Posterior vena cava (tissue), 2 donors: ENCODE measurements at regions not wholly inside any gene's neighbourhood (a gene's known extent, or its start where the extent isn't known, plus 50 kb on each side); places are given as distances from the start of the nearest gene placed in this dataset.

ENCODE experiments used
- DNase-seq: peaks from one replicate; pipeline ENCODE4 v3.0.0-alpha.2; 2020; ENCODE audit warnings: low spot score
- intact Hi-C, 2 donors: fragments of 100-400 bp; cut with DNase I; formaldehyde crosslinking; loops; one replicate each; pipeline versions ENCODE4 v1.14.1 to v1.14.2; 2022 to 2023
- donor health status: DM: yes; HTN: yes; CAD: no.
- donor health status: DM: yes; HTN: yes; CAD: no.

DNA sequence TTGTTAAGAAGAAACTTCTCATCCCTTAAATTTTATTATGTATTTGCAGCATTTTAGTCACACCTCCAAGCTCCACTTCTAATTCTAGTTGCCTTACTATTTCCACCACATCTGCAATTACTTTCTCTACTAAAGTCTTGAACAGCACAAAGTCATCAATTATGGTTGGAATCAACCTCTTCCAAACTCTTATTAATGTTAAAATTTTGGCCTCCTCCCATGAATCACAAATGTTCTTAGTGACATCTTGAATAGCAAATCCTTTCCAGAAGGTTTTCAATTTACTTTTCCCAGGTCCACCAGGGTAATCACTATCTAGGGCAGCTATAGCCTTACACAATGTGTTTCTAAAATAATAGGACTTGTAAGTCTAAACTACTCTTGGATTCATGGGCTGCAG lies 126.3 kb upstream of the POM121L12 start:
- intact Hi-C loops: no loop called here
- no peak for DNase-seq

DNA sequence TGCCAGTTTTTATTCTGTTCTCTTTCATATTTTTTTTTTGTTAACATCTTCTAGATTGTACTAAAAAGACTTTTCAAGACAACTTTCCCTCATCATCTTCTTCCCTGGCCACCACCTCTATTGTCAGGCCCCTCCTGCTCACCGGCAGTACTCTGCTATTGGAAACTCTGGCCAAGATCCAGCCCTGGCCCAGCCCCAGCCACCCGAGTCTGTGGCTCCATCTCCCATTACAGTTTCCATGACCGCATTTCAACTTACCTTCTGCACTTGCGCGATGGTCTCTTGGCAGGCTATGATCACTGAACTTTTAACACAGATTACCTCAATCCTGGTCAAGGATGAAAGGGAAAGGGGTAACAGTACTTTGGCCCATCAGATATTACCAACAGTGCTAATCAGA lies 137.7 kb upstream of the POM121L12 start:
- no peak for DNase-seq

DNA sequence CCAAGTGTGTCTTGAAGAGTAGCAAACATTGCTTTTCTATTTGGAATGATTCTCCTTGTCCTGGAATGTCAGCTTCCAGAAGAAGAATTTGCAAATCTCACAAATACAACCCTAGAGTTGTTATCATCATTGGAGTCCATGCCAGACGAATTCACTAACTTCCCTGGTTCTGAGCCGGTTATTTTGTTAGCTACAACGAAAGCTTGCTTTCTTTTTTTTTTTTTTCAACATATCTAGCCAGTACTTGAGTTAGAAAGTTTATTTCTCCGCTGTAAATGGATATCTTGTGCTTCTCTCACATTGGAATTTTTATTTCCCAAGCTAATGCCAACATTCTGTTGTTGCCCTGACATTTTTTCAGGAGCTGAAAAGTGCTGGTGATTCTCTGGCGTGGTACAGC lies 138.1 kb upstream of the POM121L12 start:
- no peak for DNase-seq
- intact Hi-C loops: no loop called here

More for the DNA sequence above, 137.7 kb upstream of the POM121L12 start:
- intact Hi-C loops: no loop called here

DNA sequence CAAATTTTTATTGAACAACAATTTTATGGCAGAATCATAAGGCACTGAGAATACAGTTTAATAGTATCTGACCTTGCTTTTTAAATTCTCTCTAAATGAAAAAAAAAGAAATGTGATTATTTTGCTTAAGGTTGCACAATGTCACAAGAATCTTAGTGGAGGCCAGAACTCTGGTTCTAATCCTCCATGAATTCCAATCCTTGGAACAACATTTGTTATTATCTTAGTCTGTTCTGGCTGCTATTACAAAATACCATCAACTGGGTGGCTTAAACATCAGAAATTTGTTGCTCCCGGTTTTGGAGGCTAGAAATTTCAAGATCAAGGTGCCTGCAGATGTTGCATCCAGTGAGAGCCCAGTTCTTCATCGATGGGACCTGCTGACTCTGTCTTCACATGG lies 158.2 kb upstream of the POM121L12 start:
- no peak for DNase-seq
- intact Hi-C loops: no loop called here

DNA sequence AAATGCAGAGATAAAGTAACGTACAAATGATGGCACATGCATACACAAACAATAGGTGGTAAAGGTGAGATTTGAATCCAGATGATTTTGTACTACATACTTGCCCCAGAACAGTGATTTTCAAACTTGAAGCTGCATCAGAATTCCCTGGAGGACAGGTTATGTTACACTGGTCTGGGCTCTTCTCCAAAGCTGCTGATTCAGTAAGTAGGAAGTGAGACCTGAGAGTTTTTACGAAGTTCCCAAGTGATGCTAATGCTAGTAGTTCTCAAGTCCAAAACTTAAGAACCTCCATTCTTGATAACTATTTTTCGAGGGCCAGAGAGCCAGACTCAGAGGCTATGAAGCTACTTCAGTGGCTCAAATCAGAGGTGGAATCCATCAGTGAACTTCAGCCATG lies 159.0 kb upstream of the POM121L12 start:
- DNase-seq: no peak
- intact Hi-C loops: no loop called here

DNA sequence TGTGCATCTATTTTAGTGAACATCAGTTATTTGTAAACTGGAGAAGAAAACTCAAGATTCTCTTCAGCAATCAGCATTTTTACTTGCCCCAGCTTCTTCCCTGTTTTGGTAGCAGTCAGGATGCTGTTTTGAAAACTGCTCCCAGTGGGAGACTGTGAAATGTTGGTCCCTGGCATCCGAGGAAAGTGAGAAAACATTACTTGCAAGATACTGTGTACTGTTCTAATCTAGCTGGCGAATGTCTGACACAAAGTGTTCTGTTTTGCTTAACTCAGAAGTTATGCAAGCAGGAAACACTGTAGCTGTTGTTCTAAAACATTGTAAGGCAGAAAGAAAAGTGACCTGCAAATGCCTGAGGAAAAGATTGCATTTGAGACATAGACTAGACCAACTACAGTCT lies 171.8 kb upstream of the POM121L12 start:
- DNase-seq: no peak
- intact Hi-C loops: no loop called here

DNA sequence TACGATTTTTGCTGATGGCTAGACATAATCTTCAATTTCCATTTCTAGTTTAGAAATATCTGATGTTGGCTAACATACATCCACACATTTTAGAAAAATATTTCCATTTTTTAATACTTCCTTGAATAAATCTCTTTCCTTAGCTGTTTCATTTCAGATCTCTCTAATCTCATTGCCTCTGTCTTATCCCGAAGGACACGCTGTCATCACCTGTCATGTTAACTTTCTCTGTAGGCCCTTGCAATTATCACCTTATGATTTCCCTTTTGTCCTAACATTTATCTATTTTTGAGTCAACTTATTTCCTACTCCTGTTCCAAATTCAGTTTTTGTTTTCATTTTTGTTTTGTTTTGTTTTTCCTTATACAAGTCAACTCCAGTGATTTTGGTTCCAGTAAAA lies 173.1 kb upstream of the POM121L12 start:
- DNase-seq: no peak
- intact Hi-C loops: no loop called here

DNA sequence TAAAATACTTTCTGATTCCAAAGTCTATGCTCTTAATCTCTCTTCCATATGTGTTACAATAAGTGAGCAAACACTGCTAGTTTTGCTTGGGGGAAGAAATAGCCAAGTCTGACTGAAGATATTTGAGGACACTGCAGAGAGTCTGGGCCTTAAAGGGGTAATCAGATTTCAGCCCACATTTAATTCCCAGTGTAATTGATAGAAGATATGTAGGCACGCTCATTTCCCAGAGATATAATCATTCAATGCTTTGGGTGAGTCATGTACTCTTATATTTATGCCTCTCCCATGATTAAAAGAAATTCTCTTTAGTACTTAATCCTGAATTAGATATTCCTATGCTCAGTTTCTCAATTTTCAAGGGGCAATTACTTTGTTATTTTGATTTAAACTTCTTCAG lies 178.1 kb upstream of the POM121L12 start:
- no peak for DNase-seq
- intact Hi-C loops: no loop called here

DNA sequence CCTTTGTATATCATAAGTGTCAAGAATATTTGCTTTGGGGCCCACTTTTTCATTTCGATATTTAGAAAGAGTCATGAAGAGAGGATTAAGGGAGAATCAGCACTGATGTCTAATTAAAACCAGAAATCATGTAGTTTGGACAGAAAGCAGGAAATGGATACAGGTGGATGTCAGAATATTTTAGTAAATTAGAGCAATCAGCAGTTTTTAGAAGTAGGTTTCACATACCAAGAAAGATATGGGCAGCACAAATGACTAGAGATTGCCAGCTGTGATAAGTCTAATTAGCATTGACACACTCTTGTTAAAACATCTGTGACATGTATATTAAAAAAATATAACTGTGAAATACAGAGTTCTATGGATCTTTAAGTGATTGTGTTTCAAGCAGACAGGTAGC lies 180.8 kb upstream of the POM121L12 start:
- no peak for DNase-seq
- intact Hi-C loops: no loop called here

DNA sequence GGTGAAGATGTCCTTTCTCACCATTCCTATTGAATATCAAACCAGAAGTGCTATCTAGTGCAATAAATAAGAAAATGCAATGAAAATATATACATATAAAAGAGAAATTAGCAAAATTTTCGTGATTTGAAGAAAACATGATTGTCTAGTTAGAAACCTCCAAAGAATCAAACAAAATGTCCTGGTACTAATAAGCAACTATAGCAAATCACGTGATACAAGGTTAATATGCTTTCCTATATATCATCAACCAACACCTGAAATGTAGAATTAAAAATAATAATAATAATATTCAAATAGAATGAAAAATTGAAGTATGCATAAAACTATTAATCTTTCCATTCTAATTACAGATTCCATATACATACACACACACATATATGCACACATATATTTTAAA lies 183.9 kb upstream of the POM121L12 start:
- DNase-seq: no peak
- intact Hi-C loops: no loop called here

DNA sequence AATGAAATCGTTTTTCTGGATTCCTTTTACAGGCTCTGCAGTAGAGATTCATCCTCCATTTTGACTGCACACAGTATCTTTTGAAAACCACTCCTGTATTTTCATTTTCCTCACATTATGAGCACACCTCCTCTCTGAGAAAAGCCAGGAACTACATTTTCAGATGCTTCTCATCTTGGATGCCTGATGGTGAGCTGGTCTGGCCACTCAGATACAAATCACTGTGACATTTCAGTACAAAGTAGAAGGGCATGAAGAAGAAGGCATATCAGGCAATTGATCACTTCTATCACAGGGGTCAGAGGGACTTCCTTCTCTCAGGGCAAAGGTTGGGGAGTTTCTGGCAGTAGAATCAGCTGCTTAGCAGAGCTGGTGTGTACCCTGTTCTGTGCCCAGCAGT lies 192.0 kb upstream of the POM121L12 start:
- no peak for DNase-seq
- intact Hi-C loops: loop anchor here in 1 of 2 donors (5.0 kb wide), 1 partner anchor 556 kb away; no protein-coding TSS in a partner anchor

DNA sequence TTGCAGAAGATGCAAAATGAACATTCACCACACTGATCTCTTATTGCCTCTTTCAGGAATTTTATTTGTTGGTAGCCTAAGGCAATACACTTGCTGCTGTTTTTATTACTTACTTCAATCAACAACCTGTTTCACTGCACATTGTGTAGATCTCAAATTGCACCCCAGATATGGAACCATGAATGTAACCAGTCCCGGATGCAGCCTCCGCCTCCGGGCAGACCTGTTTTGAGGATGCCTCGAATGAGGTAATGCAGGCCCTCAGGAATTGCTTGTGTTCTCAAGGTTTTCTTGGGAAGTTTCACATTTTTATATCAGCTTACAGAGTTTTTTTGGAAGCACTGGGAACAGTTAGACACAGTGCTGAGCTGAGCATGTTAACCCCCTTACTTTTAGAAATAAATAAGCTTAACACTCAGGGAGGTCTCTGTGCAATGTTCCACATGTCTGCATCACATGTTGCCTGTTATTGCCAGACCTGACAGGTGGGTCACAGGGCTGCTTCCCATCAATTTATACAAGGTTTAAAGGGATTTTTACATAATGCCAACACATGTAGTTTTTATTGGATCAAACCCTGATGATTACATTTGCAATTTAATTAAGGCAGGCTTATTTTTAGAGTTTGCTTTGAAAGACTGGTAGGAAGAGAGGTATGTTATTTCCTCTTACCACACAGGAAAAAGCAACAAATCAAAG lies 193.1 kb upstream of the POM121L12 start:
- DNase-seq: no peak
- intact Hi-C loops: loop anchor here in 1 of 2 donors (5.0 kb wide), 1 partner anchor 555 kb away; no protein-coding TSS in a partner anchor

DNA sequence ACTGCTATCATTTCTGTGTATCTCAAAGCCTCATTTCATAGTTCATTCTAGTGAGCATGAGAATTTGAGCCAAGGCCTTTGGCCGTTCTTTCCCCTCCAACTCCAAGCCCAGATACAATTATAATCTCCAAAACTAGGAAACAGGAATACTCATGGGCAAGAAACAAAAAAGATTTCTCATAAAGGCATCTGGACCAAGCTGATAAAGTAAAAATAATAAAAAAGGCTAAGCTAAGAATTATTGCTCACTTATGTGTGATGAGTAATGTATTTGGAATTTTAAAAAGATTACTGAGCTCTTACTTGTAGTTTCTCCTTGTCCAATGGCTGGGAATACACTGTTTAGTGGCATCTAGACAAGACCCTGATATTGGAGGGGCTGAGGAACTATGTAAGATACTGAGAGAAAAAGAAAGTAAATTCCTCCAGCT lies 196.4 kb upstream of the POM121L12 start:
- no peak for DNase-seq
- intact Hi-C loops: no loop called here

DNA sequence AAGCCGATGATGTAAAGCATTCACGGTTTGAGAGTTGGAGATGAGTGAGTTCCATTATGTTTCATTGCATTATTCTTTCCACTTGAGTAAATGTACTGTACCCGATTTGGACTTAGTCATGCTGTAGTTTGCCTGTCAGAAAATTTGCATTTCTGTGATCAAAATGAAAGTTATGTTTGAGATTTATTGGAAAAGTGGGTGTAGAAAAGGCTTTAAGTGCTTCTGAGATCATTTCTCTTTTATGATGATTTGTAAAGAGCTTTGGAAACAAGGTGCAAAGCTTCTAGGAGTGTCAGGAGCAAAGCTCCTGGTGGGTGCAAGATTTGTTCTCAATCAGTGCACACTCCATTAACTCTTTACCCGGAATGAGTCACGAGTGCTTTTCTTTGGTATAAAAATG lies 204.1 kb upstream of the POM121L12 start:
- DNase-seq: no peak
- intact Hi-C loops: no loop called here

DNA sequence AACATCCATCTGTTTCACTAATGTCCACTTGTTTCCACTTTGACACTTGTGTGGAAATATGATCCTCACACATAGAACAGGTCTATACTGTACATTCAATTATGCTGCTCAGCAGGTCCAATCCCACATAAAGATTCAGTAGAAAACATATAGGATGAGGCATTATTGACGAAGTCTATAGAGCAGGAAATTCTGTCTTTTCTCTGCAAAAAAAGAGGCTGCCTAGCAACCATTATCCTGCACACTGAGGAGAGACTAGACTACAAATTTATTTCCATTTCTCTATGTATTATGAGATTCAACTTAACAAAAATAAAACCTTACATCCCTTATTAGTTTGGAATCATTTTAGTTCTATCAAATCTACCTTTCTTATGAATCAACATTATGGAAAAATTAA lies 204.6 kb upstream of the POM121L12 start:
- intact Hi-C loops: no loop called here
- DNase-seq: no peak

DNA sequence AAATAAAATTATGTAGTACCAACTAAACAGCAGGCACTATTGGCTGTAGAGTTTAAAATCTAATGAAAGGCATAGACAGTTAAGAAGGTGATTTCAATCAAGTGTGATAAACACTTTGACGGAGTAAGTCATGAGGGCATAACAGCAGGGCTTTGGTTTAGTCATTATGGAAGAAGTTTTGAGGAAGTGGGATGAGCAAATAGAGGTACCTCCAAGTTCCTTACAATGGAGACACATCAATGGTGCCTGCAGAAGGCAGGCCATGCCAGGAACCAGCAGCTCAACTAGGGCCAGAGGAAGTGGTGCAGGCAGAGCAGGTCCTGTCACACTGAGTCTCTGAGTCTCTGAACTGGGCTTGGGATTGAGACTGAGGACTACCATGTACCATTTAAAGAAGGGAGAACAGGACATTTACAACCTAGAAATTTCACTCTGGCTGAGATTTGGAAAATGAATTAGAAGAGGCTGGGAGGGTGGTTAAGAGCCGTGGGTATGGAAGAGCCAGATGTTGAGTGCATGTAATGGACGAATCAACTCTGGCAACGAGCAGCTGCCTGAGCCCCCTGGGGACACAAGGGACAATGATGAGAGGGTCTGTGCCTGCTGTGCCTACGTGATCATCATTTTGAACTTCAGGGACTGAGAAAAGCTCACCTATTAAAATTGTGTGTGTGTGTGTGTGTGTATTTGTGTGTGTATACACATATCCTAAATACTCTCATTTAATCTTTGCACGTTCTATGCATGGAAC lies 208.7 kb upstream of the POM121L12 start:
- intact Hi-C loops: no loop called here
- no peak for DNase-seq

DNA sequence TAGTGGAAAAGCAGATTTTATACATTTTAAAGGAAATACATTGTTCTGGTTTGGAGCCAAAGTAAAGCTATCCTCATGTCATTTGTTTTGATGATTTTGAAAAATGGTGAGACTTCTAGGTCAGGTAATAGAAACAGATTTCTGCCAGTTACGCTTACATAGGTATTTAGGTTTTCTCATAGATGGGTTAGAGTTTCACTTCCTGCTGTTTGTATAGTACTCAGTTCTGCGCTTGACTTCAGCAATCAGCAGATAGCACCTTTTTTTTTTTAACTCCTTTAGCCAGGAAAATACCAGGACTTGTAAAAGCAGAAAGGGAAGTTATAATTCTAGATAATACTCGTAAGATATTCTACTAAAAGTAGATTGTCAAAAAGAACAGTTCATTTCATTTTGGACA lies 209.8 kb upstream of the POM121L12 start:
- intact Hi-C loops: no loop called here

DNA sequence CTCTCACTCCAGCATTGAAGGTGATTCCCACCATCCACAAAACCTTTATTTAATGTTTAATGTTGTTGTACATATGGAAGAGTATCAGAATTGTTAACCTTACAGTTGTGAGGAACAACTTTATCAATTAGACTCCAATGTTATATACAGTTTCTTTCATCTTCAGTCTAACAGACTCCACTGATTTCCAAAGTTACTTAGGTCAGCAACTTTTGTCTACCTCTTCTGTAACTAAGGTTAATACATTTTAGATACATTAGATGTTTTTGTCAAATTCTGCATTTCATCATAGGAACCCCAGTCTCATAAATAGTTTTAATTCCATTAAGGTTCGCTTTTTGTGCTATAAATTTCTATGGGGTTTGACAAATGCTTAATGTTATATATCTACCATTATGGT lies 223.9 kb upstream of the POM121L12 start:
- intact Hi-C loops: no loop called here
- DNase-seq: no peak

More for the DNA sequence above, 209.8 kb upstream of the POM121L12 start:
- DNase-seq: no peak

DNA sequence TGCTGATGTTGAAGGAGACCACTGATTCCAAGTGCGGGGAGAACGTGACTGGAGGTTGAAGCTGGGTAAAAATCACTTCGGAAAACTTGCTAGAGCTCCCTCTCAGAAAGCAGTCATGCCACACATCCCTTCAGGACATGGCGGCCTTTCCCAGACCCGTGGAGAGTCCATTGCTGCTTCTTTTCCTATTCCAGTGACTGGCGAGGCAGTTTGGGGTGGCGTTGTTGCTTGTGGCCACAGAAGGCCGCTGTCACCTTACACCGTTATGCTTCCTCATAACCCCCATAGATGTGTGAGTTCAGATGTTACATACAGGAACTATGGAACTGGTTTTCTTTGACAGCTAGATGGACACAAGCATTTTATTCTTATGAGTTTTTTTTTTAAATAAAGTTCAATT lies 235.6 kb upstream of the POM121L12 start:
- intact Hi-C loops: no loop called here
- DNase-seq: no peak

DNA sequence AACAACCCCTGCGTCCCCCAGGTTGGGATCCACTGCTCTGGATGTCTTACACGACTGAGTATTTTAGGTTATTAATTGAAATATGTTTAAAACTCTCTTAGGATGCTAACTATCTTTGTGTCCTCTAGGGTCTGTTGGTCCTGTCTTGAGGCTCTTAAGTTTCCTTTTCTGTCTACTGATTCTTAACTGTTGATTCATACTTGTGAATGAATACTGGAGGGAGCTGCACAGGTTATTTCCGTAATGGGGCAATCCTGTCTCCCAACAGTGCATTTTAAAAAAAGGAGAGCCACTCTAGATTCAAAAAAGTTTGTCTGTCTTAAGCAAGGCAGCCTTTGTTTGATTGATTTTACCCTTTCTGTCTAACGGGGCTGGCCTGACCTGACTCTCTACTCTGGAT lies 237.6 kb upstream of the POM121L12 start:
- intact Hi-C loops: no loop called here
- no peak for DNase-seq

DNA sequence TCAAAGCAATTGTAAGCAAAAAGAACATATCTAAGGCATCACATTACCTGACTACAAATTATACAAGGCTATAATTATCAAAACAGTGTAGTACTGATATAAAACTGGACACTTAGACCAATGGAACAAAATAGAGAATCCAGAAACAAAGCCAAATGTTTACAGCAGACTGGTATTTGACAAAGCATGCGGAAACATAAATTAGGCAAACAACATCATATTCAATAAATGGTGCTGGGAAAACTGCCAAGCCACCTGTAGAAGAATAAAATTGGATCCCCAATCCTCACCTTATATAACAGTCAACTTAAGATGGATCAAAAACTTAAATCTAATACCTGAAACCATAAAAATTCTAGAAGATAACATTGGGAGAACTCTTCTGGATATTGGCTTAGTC lies 240.8 kb upstream of the POM121L12 start:
- intact Hi-C loops: no loop called here
- DNase-seq: no peak
